Dermis blood vessel endothelial cell (primary cell): ENCODE measurements at regions not wholly inside any gene's neighbourhood (a gene's known extent, or its start where the extent isn't known, plus 50 kb on each side); places are given as distances from the start of the nearest gene placed in this dataset.

Experiments
- DNase-seq: peaks from one replicate; pipeline ENCODE4 v3.0.0; 2010

DNA sequence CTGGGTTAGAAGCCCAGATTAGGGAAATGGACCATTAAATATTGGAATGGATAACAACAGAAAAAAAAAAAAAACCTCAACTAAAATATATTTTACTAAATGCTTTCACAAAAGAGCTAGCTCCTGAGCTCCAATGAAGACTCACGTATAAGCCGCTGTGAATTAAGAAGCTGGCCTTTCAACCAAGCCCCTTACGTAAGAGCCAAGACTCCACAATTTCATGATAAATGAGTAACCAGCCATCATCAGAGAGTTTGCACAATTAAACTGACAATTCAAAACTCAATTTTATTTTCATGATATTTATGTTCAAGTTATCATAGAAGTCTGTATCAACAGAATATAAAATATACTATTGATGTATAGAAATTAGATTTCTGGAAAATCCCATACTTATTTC, 70.7 kb upstream of the HNRNPA3 start:
- DNase-seq, result no peak

DNA sequence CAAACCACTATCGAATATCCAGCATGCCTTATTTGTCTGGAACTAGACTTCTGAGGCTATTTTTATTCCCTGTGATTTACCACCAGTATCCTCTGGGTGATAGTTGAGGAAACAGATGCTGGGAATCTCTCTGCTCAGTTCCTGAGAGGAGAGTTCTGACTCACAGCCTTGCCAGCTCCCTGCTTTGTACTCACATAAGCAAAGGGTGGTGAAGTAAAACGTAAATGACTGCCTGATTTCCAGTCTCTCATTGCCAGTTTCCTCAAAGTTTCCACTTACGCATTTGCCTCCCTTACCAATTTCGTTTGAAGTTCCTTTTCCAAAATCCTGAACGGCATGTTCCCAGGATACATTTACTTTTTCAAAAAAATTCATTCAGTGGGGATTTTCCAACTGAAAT, 69.2 kb upstream of the HNRNPA3 start:
- peak; percentile 96 for DNase-seq

DNA sequence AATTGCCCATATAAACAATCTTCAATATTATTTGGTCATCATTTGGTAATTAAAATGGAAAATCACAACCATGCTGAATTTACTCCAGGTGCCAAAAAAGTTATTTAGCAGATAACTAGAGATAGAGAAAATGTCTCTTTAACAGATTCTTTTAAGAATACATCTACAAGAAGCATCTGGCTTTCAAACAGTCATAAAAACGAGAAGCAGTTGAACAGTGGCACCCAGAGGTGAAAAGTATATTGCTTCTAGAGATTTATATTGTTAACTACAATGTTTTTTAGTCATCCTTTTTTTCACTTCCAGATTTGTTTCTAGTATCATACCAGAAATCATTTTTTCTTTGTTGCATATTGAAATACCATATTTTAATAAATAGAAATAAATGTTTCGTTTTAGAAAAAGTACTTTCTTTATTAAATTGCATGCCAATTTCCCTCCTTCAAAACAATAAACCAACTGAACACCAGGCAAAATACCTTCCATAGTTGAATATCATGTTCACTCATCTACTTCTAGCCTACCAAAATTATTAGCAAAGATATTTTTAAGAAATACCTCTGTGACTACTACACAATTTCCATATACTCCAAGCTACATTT, 65.4 kb upstream of the HNRNPA3 start:
- peak; percentile 84 for DNase-seq

DNA sequence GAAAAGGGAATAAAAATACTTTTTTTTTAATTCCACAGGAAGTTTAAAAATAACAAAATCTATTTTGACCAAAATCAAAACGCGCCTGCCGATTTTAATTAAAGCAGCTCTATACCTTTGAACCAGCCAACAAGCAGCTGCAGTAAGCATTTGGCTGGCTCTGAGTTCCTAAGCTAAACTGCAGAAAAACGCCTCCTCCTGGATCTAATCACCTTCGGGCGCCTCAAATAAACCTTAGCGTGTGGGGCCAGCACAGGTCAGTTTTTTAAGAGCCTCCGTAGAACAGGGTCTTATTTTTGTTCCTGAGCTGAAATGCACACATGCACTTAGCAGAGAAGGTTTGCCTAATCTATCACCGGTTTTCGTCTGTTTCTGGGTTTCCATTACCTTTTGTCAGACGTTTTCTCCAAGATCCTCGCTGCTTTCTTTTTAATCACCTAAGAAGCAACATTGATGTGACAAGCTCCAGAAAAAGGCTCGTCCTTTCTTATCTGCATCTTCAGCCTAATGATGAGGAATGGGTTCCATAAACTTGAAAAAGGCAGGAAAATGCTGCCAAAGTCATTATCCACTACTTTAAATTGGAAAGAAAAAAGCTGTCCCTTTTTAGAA, 64.7 kb upstream of the HNRNPA3 start:
- no peak for DNase-seq

DNA sequence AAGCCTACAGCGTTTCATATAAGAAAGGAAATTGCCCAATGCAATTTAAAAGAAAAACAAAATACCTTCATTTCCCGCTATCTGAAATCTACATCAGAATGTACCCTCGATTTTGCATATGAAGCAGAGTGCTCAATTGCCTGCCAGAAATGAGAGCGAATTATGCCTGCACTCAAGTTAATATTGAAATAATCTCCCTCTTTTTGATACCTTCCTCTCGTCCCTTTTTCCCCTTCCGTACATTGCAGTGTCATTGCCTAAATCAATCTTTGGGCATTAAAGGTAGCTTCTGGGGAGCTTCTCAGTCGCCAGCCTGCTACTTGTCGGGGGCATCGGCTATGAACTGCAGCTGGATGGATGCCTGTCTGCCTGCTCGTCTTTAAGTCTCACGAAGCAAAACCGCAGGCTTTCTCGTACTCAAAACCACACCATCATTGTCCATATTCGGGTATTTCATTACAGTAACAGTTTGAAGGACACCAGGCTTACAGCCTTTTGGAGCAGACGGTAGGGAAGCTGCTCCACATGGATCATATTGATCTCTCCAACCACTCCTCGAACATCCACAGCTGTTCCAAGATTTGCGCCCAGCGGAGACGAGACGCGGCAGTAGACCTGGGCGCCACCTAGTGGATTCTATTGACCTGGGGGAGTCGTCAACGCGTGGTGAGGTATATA, 64.0 kb upstream of the HNRNPA3 start:
- peak; percentile 91 for DNase-seq

DNA sequence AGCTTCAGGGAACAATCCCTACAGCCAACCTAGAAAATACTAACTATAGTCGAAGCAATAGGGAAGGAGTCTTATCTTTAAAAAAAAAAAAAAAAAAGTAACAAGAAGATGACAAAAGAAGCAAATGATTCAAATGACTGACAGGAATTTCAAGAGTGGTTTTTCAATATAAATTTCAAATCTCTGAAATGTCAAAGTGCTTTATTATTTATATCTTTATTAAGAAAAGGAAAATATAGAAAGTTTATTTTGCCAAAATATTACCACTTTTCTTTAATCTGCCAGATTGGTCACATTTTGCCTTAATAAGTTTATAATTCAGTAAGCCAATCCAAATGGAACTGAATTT, 63.5 kb upstream of the HNRNPA3 start:
- no peak for DNase-seq

DNA sequence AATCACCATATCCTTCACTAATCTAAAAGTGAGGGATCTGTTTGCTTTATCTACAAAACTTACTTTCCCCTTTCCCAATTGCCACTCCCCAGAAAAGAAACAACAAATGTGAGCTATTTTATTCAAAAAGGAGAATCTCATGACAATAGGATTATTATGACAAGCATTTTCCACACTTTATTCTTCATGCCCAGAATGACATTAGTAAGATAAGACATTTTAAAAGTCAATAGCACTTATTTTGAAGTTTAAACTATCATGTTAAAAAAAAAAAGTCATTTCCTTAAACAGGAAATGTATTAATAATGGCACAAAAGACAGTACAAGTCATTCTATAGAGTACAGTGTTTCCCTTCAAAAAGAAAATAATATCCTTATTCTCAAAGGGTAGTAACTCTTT, 58.8 kb upstream of the HNRNPA3 start:
- DNase-seq, result no peak

DNA sequence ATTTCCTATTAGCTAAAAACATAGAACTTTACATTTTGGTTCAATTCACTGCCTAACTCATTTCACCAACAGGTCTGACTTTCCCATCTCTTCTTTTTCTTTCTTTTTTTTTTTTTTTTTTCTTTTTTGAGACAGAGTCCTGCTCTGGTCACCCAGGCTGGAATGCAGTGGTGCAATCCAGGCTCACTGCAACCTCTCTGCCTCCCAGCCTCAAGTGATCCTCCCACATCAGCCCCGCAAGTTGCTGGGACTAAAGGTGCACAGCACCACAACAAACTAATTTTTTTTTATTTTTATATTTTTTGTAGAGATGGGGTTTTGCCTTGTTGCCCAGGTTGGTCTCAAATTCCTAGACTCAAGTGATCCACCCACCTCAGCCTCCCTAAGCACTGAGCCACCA, 57.8 kb upstream of the HNRNPA3 start:
- no peak for DNase-seq

DNA sequence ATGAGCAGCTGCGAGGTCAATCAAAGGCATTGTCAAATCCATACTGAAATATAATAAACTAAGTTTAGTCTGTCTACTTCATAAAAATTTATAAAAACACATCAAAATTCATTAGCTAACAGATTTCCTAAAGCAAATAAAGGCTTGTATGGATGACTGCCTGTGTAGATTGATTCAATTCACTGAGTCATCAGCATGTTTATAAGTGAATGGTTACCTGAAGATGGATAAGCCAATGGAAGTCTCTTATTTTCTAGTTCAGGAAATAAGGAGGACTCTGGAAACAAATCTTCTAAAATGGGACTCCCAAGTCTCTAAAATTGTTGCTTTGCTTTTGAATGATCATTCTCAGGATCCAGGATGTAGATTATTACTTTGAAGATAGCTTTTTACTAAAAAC, 57.0 kb upstream of the HNRNPA3 start:
- no peak for DNase-seq

DNA sequence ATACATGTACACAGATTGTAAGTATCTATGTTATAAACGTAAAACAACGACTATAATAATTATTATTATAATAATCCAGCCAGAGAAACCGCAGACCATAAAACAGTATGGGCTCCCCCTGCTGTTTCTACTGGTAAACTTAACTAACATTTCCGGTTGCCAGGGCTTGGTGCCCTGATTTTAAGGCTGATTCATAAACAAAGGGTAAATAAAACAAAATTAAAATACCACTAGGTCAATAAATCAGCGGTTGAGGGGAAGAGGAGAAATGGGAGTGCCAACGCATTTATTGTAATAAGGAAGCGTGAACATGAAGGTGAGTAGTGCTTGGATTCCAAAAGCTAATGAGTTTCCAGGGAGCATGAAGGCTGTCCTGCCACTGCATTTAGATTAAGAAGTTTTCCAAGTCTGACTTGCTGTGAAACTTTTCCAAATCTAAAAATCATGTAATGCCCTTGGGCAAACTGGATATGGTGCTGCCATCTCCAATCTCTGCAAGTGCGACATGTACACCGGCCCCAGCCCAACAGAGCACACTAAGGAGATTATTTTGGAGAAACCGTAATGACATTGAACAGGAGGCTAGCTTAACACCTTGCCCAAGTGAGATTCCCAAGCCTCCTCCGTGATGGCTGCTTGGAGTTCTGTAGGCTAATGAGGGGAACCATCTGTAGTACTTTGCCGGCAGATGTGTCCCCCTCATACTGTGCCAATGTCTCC, 50.7 kb upstream of the HNRNPA3 start:
- peak; percentile 68 for DNase-seq
